Chondrocyte (in vitro differentiated cells): ENCODE measurements at regions not wholly inside any gene's neighbourhood (a gene's known extent, or its start where the extent isn't known, plus 50 kb on each side); places are given as distances from the start of the nearest gene placed in this dataset.

Experiments used
- DNase-seq: peaks from one replicate; pipeline ENCODE4 v3.0.0; 2021; ENCODE audit warnings: mixed read lengths, low spot score
- H3K27ac Mint-ChIP-seq: one replicate; pipeline ENCODE4 v1.8.0; 2021; ENCODE audit warnings: mild to moderate bottlenecking, moderate library complexity, mixed read lengths; ENCODE audit not compliant: unreplicated experiment
- H3K27me3 Mint-ChIP-seq: 2 replicates; pipeline ENCODE4 v1.8.0; 2021; ENCODE audit warnings: low read depth, mixed read lengths
- H3K36me3 Mint-ChIP-seq: 2 replicates; pipeline ENCODE4 v1.8.0; 2021; ENCODE audit warnings: low read depth, mixed read lengths
- H3K4me1 Mint-ChIP-seq: 2 replicates; pipeline ENCODE4 v1.8.0; 2021; ENCODE audit warnings: low read depth, mild to moderate bottlenecking, mixed read lengths
- H3K4me3 Mint-ChIP-seq: one replicate; pipeline ENCODE4 v1.8.0; 2021; ENCODE audit warnings: mild to moderate bottlenecking, moderate library complexity, mixed read lengths; ENCODE audit not compliant: unreplicated experiment
- H3K9me3 Mint-ChIP-seq: 2 replicates; pipeline ENCODE4 v1.8.0; 2021; ENCODE audit warnings: low read depth, mixed read lengths
- TF ChIP-seq, protein P1 (sequence below): fragments of 200-600 bp; sonication (generic); IDR thresholded peaks from 2 replicates; pipeline ENCODE4 v1.5.0; 2021; ENCODE audit warnings: antibody characterized with exemption, mild to moderate bottlenecking, moderate library complexity

- Mint-ChIP-seq H3K4me3 (no peak overlapping the region), H3K36me3 (no peaks in the 10 kb centered on the region), H3K4me1 (no peaks in the 10 kb centered on the region), H3K27me3 (peaks cover 3% of the 10 kb centered on the region), H3K9me3 (no peaks in the 10 kb centered on the region), H3K27ac (no peak overlapping the region)
- peak; percentile 61 for DNase-seq
- TF ChIP-seq, protein P1, sequence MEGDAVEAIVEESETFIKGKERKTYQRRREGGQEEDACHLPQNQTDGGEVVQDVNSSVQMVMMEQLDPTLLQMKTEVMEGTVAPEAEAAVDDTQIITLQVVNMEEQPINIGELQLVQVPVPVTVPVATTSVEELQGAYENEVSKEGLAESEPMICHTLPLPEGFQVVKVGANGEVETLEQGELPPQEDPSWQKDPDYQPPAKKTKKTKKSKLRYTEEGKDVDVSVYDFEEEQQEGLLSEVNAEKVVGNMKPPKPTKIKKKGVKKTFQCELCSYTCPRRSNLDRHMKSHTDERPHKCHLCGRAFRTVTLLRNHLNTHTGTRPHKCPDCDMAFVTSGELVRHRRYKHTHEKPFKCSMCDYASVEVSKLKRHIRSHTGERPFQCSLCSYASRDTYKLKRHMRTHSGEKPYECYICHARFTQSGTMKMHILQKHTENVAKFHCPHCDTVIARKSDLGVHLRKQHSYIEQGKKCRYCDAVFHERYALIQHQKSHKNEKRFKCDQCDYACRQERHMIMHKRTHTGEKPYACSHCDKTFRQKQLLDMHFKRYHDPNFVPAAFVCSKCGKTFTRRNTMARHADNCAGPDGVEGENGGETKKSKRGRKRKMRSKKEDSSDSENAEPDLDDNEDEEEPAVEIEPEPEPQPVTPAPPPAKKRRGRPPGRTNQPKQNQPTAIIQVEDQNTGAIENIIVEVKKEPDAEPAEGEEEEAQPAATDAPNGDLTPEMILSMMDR, result no peak
Measured at GRCh38 chr3:18885612-18886011, 262.7 kb upstream of the KCNH8 start.

- no peaks in the 10 kb centered on the region for H3K9me3 Mint-ChIP-seq
- no peak overlapping the region for H3K4me3 Mint-ChIP-seq
- no peak for DNase-seq
- peaks cover 7% of the 10 kb centered on the region for H3K27me3 Mint-ChIP-seq
- no peak overlapping the region for H3K27ac Mint-ChIP-seq
- H3K4me1 Mint-ChIP-seq, result no peaks in the 10 kb centered on the region
- TF ChIP-seq, protein P1, result no peak
- H3K36me3 Mint-ChIP-seq, result no peaks in the 10 kb centered on the region
Measured at GRCh38 chr3:18883571-18883970, 264.7 kb upstream of the KCNH8 start.

- TF ChIP-seq, protein P1, result no peak
- no peak overlapping the region for H3K4me3 Mint-ChIP-seq
Measured at GRCh38 chr3:18880691-18881090, 267.6 kb upstream of the KCNH8 start.

GRCh38 chr3:18872466-18872865 lies 275.8 kb upstream of the KCNH8 start:
- Mint-ChIP-seq H3K27me3 (peaks cover 5% of the 10 kb centered on the region), H3K27ac (no peak overlapping the region), H3K36me3 (no peaks in the 10 kb centered on the region), H3K9me3 (no peaks in the 10 kb centered on the region), H3K4me3 (no peak overlapping the region), H3K4me1 (no peaks in the 10 kb centered on the region)
- no peak for DNase-seq
- TF ChIP-seq, protein P1, result no peak

More at GRCh38 chr3:18880691-18881090, 267.6 kb upstream of the KCNH8 start:
- Mint-ChIP-seq H3K9me3 (no peaks in the 10 kb centered on the region), H3K4me1 (no peaks in the 10 kb centered on the region), H3K36me3 (no peaks in the 10 kb centered on the region), H3K27ac (no peak overlapping the region), H3K27me3 (peaks cover 4% of the 10 kb centered on the region)
- no peak for DNase-seq

DNA sequence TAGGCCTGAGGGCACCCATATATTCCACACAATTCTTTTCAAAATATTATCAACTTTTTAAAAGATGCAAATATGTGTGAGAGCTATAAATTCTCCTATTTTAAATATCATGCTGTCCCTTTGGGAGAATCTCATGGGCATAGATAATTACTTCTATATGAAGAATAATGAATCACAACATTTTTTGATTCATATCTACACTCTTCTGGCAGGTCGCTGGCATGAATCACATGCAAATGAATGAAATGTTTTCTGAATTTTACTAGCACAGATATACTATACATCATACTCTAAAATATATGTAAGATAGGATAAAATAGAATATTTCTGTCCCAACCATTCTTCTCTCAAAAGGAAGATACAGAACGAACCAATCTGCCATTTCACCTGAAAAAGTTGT lies 277.7 kb upstream of the KCNH8 start:
- TF ChIP-seq, protein P1, result no peak
- Mint-ChIP-seq H3K27me3 (peaks cover 5% of the 10 kb centered on the region), H3K36me3 (no peaks in the 10 kb centered on the region)

More for the DNA sequence above, 277.7 kb upstream of the KCNH8 start:
- H3K4me3 Mint-ChIP-seq, result no peak overlapping the region
- H3K4me1 Mint-ChIP-seq, result no peaks in the 10 kb centered on the region
- DNase-seq, result no peak
- H3K9me3 Mint-ChIP-seq, result no peaks in the 10 kb centered on the region
- no peak overlapping the region for H3K27ac Mint-ChIP-seq
